A549 (cell line): ENCODE measurements at regions not wholly inside any gene's neighbourhood (a gene's known extent, or its start where the extent isn't known, plus 50 kb on each side); places are given as distances from the start of the nearest gene placed in this dataset.
A peak's percentile ranks its signal among the peaks of the same experiment; 100 is the strongest.

ENCODE experiments used
- ATAC-seq, 2 experiments: fragments of 200-7000 bp in 1 of 2; fragments of >200 bp in 1 of 2; cut with Nextera tagmentation in 1 of 2; cut with Tn5 transposase in 1 of 2; 3 replicates each; pipeline versions ENCODE4 v1.8.0 to v1.9.1; 2018 to 2020; ENCODE audit warnings: mild to moderate bottlenecking in 1 of 2, moderate library complexity in 1 of 2
- CTCF ChIA-PET: fragments of 300-600 bp; sonication (Branson Sonifier 250); formaldehyde crosslinking; extraction: SDS; loops from one replicate; lab custom pipeline; 2021; ENCODE audit warnings: antibody characterized with exemption, inconsistent platforms; lab: Yijun Ruan, JAX
- POLR2A ChIA-PET: fragments of 350-600 bp; formaldehyde crosslinking; extraction: SDS; loops from one replicate; lab custom pipeline; 2021; ENCODE audit warnings: antibody characterized with exemption, inconsistent platforms; lab: Yijun Ruan, JAX
- DNase-seq, 2 experiments: peaks; one replicate each; pipeline versions ENCODE4 v3.0.0 to v3.0.0-alpha.2; 2011 to 2016; ENCODE audit warnings: low read depth in 1 of 2, low spot score in 1 of 2
- FAIRE-seq: peaks from 2 replicates; lab custom pipeline; 2011; peaks lifted over from hg19 to GRCh38; lab: Jason Lieb, UNC
- H3K27ac ChIP-seq, 2 experiments: fragments of >200 bp; sonication (Bioruptor Twin); formaldehyde crosslinking; 3 replicates each; pipeline ENCODE4 v1.5.1; 2016 to 2017
- H3K4me1 ChIP-seq: fragments of >200 bp; sonication (Bioruptor Twin); formaldehyde crosslinking; 3 replicates; pipeline ENCODE4 v1.6.1; 2016
- H3K4me2 ChIP-seq: fragments of >200 bp; sonication (Bioruptor Twin); formaldehyde crosslinking; 3 replicates; pipeline ENCODE4 v1.6.1; 2016
- H3K4me3 ChIP-seq: fragments of >200 bp; sonication (Bioruptor Twin); formaldehyde crosslinking; 3 replicates; pipeline ENCODE4 v1.5.1; 2016
- H3K9me3 ChIP-seq: fragments of >200 bp; sonication (Bioruptor Twin); formaldehyde crosslinking; 3 replicates; pipeline ENCODE4 v1.6.1; 2016
- ATOH8 ChIP-seq: fragments of 250-450 bp; sonication (Bioruptor Pico); IDR thresholded peaks from 2 replicates; pipeline ENCODE4 v1.5.0; 2020; ENCODE audit warnings: low read depth, mild to moderate bottlenecking, moderate library complexity
- BHLHE40 ChIP-seq: IDR thresholded peaks from 2 replicates; pipeline ENCODE4 v1.6.1; 2012; ENCODE audit warnings: low read depth, low read length, inconsistent platforms
- CBX2 ChIP-seq: fragments of 200-600 bp; sonication (generic); IDR thresholded peaks from 2 replicates; pipeline ENCODE4 v1.6.1; 2016; ENCODE audit warnings: low read depth, mild to moderate bottlenecking, borderline replicate concordance
- CBX8 ChIP-seq: fragments of 200-600 bp; sonication (generic); IDR thresholded peaks from 2 replicates; pipeline ENCODE4 v1.6.1; 2016
- CEBPB ChIP-seq, 2 experiments: fragments of >200 bp in 1 of 2; sonication (Bioruptor Twin) in 1 of 2; formaldehyde crosslinking in 1 of 2; IDR thresholded peaks; 2 replicates each; pipeline ENCODE4 v1.6.1; 2012 to 2016
- CHD2 ChIP-seq: fragments of 150-350 bp; IDR thresholded peaks from 2 replicates; pipeline ENCODE4 v1.6.1; 2014; ENCODE audit warnings: low read length; ENCODE audit not compliant: partially characterized antibody
- CTCF ChIP-seq: fragments of >200 bp; sonication (Bioruptor Twin); formaldehyde crosslinking; IDR thresholded peaks from 3 replicates; pipeline ENCODE4 v1.5.1; 2016
- HDAC2 ChIP-seq: fragments of 200-600 bp; sonication (generic); IDR thresholded peaks from 2 replicates; pipeline ENCODE4 v1.6.1; 2016
- HES2 ChIP-seq: fragments of >200 bp; sonication (Bioruptor Twin); formaldehyde crosslinking; IDR thresholded peaks from 2 replicates; pipeline ENCODE4 v1.6.1; 2016
- HEYL ChIP-seq: fragments of 250-450 bp; sonication (Bioruptor Pico); IDR thresholded peaks from 2 replicates; pipeline ENCODE4 v1.8.0; 2021; ENCODE audit warnings: mild to moderate bottlenecking, moderate library complexity
- JUN ChIP-seq, 2 experiments: fragments of >200 bp; sonication (Bioruptor Twin); formaldehyde crosslinking; IDR thresholded peaks; 2 replicates in 1 of 2; 3 replicates in 1 of 2; pipeline ENCODE4 v1.6.1; 2016 to 2017
- KDM5A ChIP-seq: fragments of 200-600 bp; sonication (generic); IDR thresholded peaks from 2 replicates; pipeline ENCODE4 v1.6.1; 2016; ENCODE audit warnings: antibody characterized with exemption, mild to moderate bottlenecking
- MAFK ChIP-seq: fragments of 450-650 bp; IDR thresholded peaks from 2 replicates; pipeline ENCODE4 v1.6.1; 2014; ENCODE audit not compliant: partially characterized antibody
- NPAS2 ChIP-seq: fragments of 250-450 bp; sonication (Bioruptor Pico); IDR thresholded peaks from 2 replicates; pipeline ENCODE4 v1.8.0; 2022; ENCODE audit warnings: mild to moderate bottlenecking, moderate library complexity, borderline replicate concordance
- POLR2A ChIP-seq: IDR thresholded peaks from 2 replicates; pipeline ENCODE4 v1.6.1; 2012; ENCODE audit warnings: mild to moderate bottlenecking, low read length
- RAD21 ChIP-seq, 2 experiments: fragments of >200 bp in 1 of 2; sonication (Bioruptor Twin) in 1 of 2; formaldehyde crosslinking in 1 of 2; IDR thresholded peaks in 1 of 2; conservative IDR thresholded peaks in 1 of 2; 2 replicates in 1 of 2; 3 replicates in 1 of 2; pipeline ENCODE4 v1.6.1; 2012 to 2018; ENCODE audit warnings: inconsistent platforms in 1 of 2
- RCOR1 ChIP-seq: fragments of 150-350 bp; IDR thresholded peaks from 2 replicates; pipeline ENCODE4 v1.6.1; 2014; ENCODE audit warnings: antibody characterized with exemption, low read length, low read depth
- RFX5 ChIP-seq: fragments of 450-650 bp; IDR thresholded peaks from 2 replicates; pipeline ENCODE4 v1.7.1; 2014; ENCODE audit warnings: antibody characterized with exemption, mild to moderate bottlenecking, moderate library complexity
- SREBF2 ChIP-seq: fragments of 450-650 bp; IDR thresholded peaks from 2 replicates; pipeline ENCODE4 v1.6.1; 2014; ENCODE audit warnings: mild to moderate bottlenecking, moderate library complexity
- ZFP36 ChIP-seq: fragments of 450-650 bp; IDR thresholded peaks from 2 replicates; pipeline ENCODE4 v1.6.1; 2014; ENCODE audit warnings: borderline replicate concordance; ENCODE audit not compliant: partially characterized antibody
- WGBS: methylation state at CpG from one replicate; pipeline ENCODE4 v1.1.6; 2017; ENCODE audit errors: missing lambda C conversion rate; 5-methylcytosine and 5-hydroxymethylcytosine counted together
- TF ChIP-seq, protein P1 (sequence below): IDR thresholded peaks from 2 replicates; pipeline ENCODE4 v1.6.1; 2012
- TF ChIP-seq, protein P2 (sequence below): fragments of 150-350 bp; IDR thresholded peaks from 2 replicates; pipeline ENCODE4 v1.6.1; 2014; ENCODE audit warnings: low read depth, mild to moderate bottlenecking, low read length
- TF ChIP-seq, protein P3 (sequence below): IDR thresholded peaks from 2 replicates; pipeline ENCODE4 v1.6.1; 2012
- TF ChIP-seq, protein P4 (sequence below): fragments of 450-650 bp; IDR thresholded peaks from 2 replicates; pipeline ENCODE4 v1.6.1; 2014; ENCODE audit warnings: antibody characterized with exemption

DNA sequence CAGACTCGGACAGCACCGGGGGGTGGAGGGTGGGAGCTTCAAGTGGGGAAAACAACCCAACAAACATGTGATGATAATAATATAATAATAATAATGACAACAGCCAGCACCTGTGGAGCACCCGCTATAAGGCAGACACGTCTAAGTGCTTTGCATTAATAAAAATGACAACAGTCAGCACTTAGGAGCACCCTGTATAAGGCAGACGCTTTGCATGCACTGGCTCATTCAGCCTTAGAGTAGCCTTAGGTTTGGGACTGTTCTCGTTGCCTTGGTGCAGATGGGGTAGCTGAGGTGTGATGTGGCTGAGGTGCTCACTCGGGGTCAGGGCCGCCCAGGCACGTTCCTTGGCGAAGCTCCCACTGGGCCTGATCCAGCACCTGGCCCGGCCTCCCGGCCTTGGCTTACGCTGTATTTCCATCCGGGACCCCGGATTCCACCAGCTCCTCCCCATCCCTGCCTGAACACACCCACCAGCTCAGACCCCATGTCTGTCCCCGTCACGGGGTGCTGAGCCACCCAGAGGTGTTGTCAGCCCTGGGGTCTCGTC is 144.0 kb upstream of the CIBAR2 start:
- WGBS = 93% methylated on average over 16 of the region's 18 CpGs
- no peaks in the 10 kb centered on the region for H3K9me3 ChIP-seq
- TF ChIP-seq MAFK (peak; percentile 55), SREBF2 (no peak), CHD2 (no peak)
- ChIA-PET CTCF (interaction anchor here (0.5 to 9.4 kb wide), 8 partner anchors 14 to 359 kb away, joined by 3 to 155 read pairs (median 4); no protein-coding TSS in a partner anchor), POLR2A (no interaction called here)
- DNase-seq = no peak
- no peak overlapping the region for H3K4me2 ChIP-seq
- no peak for FAIRE-seq
- no peaks in the 10 kb centered on the region for H3K4me1 ChIP-seq
- no peak for ATAC-seq
- H3K4me3 ChIP-seq = no peak overlapping the region
- H3K27ac ChIP-seq = no peak overlapping the region

DNA sequence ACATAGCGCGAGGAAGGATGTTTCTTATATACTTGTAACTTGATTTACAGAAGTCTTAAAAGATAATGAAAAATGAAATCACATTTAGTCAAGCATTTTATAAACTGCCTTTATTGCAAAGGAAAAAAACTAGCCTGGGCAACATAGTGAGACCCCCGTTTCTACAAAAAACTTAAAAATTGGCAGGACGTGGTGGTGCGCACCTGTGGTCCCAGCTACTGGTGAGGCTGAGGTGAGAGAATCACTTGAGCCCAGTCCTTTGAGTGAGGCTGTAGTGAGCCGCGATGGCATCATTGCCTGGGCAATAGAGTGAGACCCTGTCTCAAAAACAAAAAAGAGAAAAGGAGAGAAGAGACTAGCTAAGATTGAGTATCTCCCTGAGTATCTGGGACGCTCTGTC is 145.2 kb upstream of the CIBAR2 start:
- no peak for DNase-seq
- H3K4me3 ChIP-seq = no peak overlapping the region
- WGBS = 88% methylated on average over 8 of the region's 8 CpGs
- no peak overlapping the region for H3K4me2 ChIP-seq
- no peaks in the 10 kb centered on the region for H3K4me1 ChIP-seq
- no peak for TF ChIP-seq BHLHE40
- TF ChIP-seq, protein P1, sequence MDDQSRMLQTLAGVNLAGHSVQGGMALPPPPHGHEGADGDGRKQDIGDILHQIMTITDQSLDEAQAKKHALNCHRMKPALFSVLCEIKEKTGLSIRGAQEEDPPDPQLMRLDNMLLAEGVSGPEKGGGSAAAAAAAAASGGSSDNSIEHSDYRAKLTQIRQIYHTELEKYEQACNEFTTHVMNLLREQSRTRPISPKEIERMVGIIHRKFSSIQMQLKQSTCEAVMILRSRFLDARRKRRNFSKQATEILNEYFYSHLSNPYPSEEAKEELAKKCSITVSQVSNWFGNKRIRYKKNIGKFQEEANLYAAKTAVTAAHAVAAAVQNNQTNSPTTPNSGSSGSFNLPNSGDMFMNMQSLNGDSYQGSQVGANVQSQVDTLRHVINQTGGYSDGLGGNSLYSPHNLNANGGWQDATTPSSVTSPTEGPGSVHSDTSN = no peak
- TF ChIP-seq CBX2 = no peak
- no peak overlapping the region for H3K27ac ChIP-seq
- no peak for FAIRE-seq
- no peaks in the 10 kb centered on the region for H3K9me3 ChIP-seq
- ATAC-seq = no peak
- CTCF ChIA-PET = interaction anchor here (0.9 to 9.4 kb wide), 7 partner anchors 10 to 460 kb away, joined by 3 to 155 read pairs (median 7); no protein-coding TSS in a partner anchor
- POLR2A ChIA-PET = no interaction called here

- TF ChIP-seq CHD2 (no peak), CBX8 (no peak), RFX5 (no peak), HDAC2 (no peak), CEBPB (IDR thresholded peaks at IDR 0.05) (no peak), NPAS2 (no peak), KDM5A (no peak), HEYL (CRISPR knock-in tag) (no peak), POLR2A (no peak), SREBF2 (no peak)
- TF ChIP-seq, protein P2, sequence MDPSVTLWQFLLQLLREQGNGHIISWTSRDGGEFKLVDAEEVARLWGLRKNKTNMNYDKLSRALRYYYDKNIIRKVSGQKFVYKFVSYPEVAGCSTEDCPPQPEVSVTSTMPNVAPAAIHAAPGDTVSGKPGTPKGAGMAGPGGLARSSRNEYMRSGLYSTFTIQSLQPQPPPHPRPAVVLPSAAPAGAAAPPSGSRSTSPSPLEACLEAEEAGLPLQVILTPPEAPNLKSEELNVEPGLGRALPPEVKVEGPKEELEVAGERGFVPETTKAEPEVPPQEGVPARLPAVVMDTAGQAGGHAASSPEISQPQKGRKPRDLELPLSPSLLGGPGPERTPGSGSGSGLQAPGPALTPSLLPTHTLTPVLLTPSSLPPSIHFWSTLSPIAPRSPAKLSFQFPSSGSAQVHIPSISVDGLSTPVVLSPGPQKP = no peak
- TF ChIP-seq, protein P3, sequence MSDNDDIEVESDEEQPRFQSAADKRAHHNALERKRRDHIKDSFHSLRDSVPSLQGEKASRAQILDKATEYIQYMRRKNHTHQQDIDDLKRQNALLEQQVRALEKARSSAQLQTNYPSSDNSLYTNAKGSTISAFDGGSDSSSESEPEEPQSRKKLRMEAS = no peak
- Histone ChIP-seq H3K9me3 (no peaks in the 10 kb centered on the region), H3K4me3 (no peak overlapping the region), H3K27ac (no peak overlapping the region), H3K4me2 (no peak overlapping the region), H3K4me1 (no peaks in the 10 kb centered on the region)
- ChIA-PET CTCF (interaction anchor here (0.6 to 9.4 kb wide), 8 partner anchors 9 to 460 kb away, joined by 3 to 155 read pairs (median 6); no protein-coding TSS in a partner anchor), POLR2A (no interaction called here)
- 83% methylated on average over 10 of the region's 12 CpGs for WGBS
- ATAC-seq = no peak
- FAIRE-seq = no peak
- no peak for DNase-seq
Measured at GRCh38 chr16:85258166-85258565, 145.9 kb upstream of the CIBAR2 start.

GRCh38 chr16:85258629-85259028 is 146.4 kb upstream of the CIBAR2 start:
- H3K4me2 ChIP-seq = no peak overlapping the region
- FAIRE-seq (no peak), DNase-seq (no peak), ATAC-seq (no peak)
- H3K27ac ChIP-seq = no peak overlapping the region
- H3K4me3 ChIP-seq = no peak overlapping the region
- ChIA-PET POLR2A (no interaction called here), CTCF (interaction anchor here (0.6 to 9.4 kb wide), 7 partner anchors 8 to 460 kb away, joined by 3 to 155 read pairs (median 7); no protein-coding TSS in a partner anchor)
- no peaks in the 10 kb centered on the region for H3K4me1 ChIP-seq
- 90% methylated on average over 10 of the region's 18 CpGs for WGBS
- H3K9me3 ChIP-seq = no peaks in the 10 kb centered on the region
- TF ChIP-seq ZFP36 = no peak
- TF ChIP-seq CBX2 = no peak
- TF ChIP-seq, protein P4, sequence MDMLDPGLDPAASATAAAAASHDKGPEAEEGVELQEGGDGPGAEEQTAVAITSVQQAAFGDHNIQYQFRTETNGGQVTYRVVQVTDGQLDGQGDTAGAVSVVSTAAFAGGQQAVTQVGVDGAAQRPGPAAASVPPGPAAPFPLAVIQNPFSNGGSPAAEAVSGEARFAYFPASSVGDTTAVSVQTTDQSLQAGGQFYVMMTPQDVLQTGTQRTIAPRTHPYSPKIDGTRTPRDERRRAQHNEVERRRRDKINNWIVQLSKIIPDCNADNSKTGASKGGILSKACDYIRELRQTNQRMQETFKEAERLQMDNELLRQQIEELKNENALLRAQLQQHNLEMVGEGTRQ = no peak
- no peak for TF ChIP-seq CTCF
- no peak for TF ChIP-seq CEBPB (IDR thresholded peaks at IDR 0.05)
- no peak for TF ChIP-seq JUN (IDR thresholded peaks at IDR 0.05)
- TF ChIP-seq ATOH8 = no peak
- TF ChIP-seq RFX5 = no peak
- no peak for TF ChIP-seq RAD21 (conservative IDR thresholded peaks at IDR 0.05 in 1 of 2, IDR thresholded peaks at IDR 0.05 in 1 of 2)
- no peak for TF ChIP-seq RCOR1
- no peak for TF ChIP-seq KDM5A
- no peak for TF ChIP-seq HDAC2
- TF ChIP-seq HES2 = no peak
